Peyer's patch (tissue), 4 donors: ENCODE measurements at regions not wholly inside any gene's neighbourhood (a gene's known extent, or its start where the extent isn't known, plus 50 kb on each side); places are given as distances from the start of the nearest gene placed in this dataset.
A peak's percentile ranks its signal among the peaks of the same experiment; 100 is the strongest.

Experiments
- DNase-seq, 3 donors: peaks; one replicate each; pipeline ENCODE4 v3.0.0-alpha.2; 2017 to 2019
- H3K27ac ChIP-seq, 4 donors: fragments of 200-600 bp; sonication (generic); one replicate each; pipeline ENCODE4 v1.5.1; 2016 to 2019
- H3K27me3 ChIP-seq, 2 donors: fragments of 200-600 bp; sonication (generic); one replicate each; pipeline ENCODE4 v1.5.1; 2019
- H3K36me3 ChIP-seq, 3 donors: fragments of 200-600 bp; sonication (generic); one replicate each; pipeline ENCODE4 v1.5.1; 2016 to 2019
- H3K4me1 ChIP-seq, 4 donors: fragments of 200-600 bp; sonication (generic); one replicate each; pipeline ENCODE4 v1.5.1; 2016 to 2019
- H3K4me3 ChIP-seq, 4 donors: fragments of 200-600 bp; sonication (generic); 1 replicate in 3 of 4; 2 replicates in 1 of 4; pipeline ENCODE4 v1.5.1; 2016 to 2019; ENCODE audit warnings: mild to moderate bottlenecking in 1 of 4
- H3K9me3 ChIP-seq, 4 donors: fragments of 200-600 bp; sonication (generic); one replicate each; pipeline ENCODE4 v1.5.1; 2016 to 2019; ENCODE audit warnings: mild to moderate bottlenecking in 1 of 4
- POLR2A ChIP-seq, 2 donors: fragments of 450-650 bp; IDR thresholded peaks; one replicate each; pipeline ENCODE4 v1.5.1; 2017; ENCODE audit warnings: antibody characterized with exemption in 2 of 2, mild to moderate bottlenecking in 2 of 2, moderate library complexity in 2 of 2
- TF ChIP-seq, protein P1 (sequence below), 6 experiments: fragments of 450-650 bp in 4 of 6; fragments of 200-600 bp in 2 of 6; sonication (generic) in 1 of 6; IDR thresholded peaks; one replicate each; pipeline ENCODE4 v1.5.1; 2017 to 2019; ENCODE audit warnings: antibody characterized with exemption in 6 of 6, mild to moderate bottlenecking in 3 of 6, moderate library complexity in 1 of 6

DNA sequence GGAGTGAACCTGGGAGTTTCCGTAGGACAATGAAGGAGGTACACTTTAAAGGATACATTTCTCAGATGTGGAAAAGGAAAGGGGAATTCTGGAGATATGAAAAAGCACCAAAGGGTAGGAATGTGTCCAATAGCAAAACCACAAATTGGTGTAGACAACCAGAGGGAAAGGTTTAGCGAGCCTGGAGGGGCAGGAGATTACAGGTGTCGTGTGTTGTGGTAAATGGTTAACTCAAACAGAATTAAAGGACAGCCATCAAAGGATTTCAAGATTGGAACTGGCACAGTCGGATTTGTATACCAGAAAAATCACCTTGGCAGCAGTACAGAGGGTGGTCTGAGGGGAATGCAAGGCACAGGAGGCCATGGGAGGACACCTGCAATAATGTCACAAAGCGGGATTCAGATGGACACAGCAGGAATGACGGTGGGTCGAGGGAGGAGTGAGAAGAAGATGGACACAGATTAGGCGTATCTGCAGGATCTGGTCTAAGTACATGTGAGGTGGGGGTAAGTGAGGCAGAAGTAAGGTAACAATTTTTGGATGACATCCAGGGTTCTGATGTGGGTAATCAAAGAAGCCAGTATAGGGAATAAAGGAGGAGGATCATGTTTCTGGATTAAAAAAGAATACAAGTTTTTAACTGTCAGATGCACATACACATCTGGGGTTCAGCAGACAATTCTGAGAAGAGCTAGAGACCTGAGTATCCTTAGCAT, 361.6 kb downstream of the KLF12 start:
- no peak for DNase-seq
- Histone ChIP-seq H3K27ac (no peak overlapping the region), H3K4me1 (no peaks in the 10 kb centered on the region), H3K9me3 (no peaks in the 10 kb centered on the region), H3K27me3 (no peaks in the 10 kb centered on the region), H3K36me3 (no peaks in the 10 kb centered on the region), H3K4me3 (no peak overlapping the region)
- TF ChIP-seq POLR2A (IDR thresholded peaks at IDR 0.05) = no peak
- TF ChIP-seq, protein P1, sequence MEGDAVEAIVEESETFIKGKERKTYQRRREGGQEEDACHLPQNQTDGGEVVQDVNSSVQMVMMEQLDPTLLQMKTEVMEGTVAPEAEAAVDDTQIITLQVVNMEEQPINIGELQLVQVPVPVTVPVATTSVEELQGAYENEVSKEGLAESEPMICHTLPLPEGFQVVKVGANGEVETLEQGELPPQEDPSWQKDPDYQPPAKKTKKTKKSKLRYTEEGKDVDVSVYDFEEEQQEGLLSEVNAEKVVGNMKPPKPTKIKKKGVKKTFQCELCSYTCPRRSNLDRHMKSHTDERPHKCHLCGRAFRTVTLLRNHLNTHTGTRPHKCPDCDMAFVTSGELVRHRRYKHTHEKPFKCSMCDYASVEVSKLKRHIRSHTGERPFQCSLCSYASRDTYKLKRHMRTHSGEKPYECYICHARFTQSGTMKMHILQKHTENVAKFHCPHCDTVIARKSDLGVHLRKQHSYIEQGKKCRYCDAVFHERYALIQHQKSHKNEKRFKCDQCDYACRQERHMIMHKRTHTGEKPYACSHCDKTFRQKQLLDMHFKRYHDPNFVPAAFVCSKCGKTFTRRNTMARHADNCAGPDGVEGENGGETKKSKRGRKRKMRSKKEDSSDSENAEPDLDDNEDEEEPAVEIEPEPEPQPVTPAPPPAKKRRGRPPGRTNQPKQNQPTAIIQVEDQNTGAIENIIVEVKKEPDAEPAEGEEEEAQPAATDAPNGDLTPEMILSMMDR (IDR thresholded peaks at IDR 0.05) = no peak

DNA sequence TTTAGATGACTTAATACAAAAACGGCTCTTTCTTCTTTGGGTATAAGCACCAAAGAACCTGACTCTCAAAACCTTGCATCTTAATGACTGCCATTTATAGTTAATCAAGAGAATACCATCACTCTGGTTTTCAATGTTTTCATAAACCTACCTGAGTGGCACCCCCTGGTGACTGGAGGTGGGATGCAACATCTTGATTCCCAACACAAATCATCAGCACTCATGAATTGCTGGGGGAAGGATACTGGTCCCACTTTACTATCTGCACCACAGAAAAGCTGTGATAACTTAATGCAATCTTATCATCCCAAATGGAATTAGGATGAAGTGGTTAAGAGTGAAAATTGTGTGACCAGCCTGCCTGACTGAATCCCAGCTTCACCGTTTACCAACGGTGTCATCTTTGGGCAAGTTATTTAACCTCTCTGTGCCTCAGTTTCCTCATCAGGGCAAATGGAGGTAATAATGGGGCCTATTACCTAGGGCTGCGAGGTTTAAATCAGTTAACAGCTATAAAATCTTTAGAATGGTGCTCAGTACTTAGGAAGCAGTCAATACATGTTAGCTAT, 366.4 kb downstream of the KLF12 start:
- TF ChIP-seq, protein P1 (IDR thresholded peaks at IDR 0.05) = peak in 4 of 6 experiments; percentile 31 to 45 (median 34)
- TF ChIP-seq POLR2A (IDR thresholded peaks at IDR 0.05) = no peak
- DNase-seq = peak in 2 of 3 donors; percentile 39 to 51
- H3K4me3 ChIP-seq = no peak overlapping the region
- no peaks in the 10 kb centered on the region for H3K36me3 ChIP-seq
- peak overlapping the region in 2 of 4 donors; percentile 40 to 53 for H3K27ac ChIP-seq
- H3K9me3 ChIP-seq = no peaks in the 10 kb centered on the region
- H3K4me1 ChIP-seq = peaks cover 0 to 26% (median 4%) of the 10 kb centered on the region in 4 donors
- H3K27me3 ChIP-seq = no peaks in the 10 kb centered on the region

DNA sequence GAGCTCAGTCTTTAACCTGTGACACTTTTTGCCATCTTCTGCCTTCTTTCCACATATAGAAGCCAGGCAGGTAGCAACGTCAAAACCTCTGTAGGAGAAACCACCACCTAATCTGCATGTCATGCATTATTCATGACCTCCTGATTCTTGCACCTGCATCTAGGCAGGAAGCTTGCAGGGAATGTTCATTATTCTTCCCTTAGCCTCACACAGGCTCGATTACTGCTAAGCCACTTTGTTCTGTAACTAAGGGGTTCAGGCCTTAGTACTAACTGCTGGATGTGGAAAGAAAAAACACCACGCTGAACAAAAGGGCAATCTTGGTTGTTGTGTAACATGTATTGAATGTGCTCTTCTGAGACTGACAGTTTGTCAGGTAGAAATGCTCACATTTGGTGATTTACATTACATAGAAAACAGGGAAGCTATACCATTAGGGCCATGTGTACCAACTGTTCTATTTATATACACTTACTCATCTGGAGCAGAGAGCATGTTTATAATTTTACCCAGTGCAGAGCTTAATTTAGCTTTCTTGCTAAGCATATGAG, 366.9 kb downstream of the KLF12 start:
- no peaks in the 10 kb centered on the region for H3K9me3 ChIP-seq
- no peak for DNase-seq
- no peak overlapping the region for H3K4me3 ChIP-seq
- no peaks in the 10 kb centered on the region for H3K36me3 ChIP-seq
- H3K27ac ChIP-seq = peak overlapping the region in 2 of 4 donors; percentile 40 to 53
- TF ChIP-seq POLR2A (IDR thresholded peaks at IDR 0.05) = no peak
- TF ChIP-seq, protein P1 (IDR thresholded peaks at IDR 0.05) = no peak
- H3K27me3 ChIP-seq = no peaks in the 10 kb centered on the region
- peaks cover 0 to 26% (median 4%) of the 10 kb centered on the region in 4 donors for H3K4me1 ChIP-seq

DNA sequence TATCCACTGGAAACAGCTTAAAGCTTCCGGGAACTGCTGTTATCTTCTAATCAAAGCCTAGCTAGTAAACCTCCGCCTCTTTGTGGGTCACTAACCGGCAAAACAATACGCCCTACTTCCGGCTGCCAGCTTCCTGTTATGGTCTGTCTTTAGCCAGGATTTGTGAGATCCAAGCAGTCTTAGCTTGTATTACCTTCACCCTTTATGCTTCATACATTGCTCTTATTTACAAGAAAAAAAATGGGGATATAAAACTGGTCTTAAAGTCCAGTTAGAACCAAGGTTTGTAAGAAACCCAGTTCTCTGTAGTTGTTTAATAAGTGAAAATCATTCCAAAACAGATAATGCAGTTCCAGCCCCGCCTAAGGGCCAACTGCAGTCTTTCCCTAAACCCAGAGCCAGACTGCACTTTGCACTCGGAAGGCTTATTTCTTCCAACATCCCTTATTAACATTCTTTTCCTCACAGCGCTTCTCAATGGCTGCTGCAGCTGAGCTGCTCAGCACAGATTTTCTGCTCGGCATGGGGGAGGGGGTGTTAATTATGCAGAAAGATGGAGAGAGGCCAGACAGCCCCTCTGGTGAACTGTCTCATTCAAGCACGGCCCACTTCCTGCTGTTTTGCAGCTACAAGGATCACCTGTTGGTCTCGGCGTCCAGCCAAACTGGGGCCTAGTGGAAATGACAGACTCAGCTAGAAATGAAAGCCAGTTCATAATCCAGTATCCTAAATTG, 368.4 kb downstream of the KLF12 start:
- no peaks in the 10 kb centered on the region for H3K36me3 ChIP-seq
- TF ChIP-seq, protein P1 (IDR thresholded peaks at IDR 0.05) = no peak
- TF ChIP-seq POLR2A (IDR thresholded peaks at IDR 0.05) = no peak
- peaks cover 0 to 26% (median 4%) of the 10 kb centered on the region in 4 donors for H3K4me1 ChIP-seq
- DNase-seq = peak; percentile 68 to 89 (median 88)
- no peaks in the 10 kb centered on the region for H3K27me3 ChIP-seq
- H3K27ac ChIP-seq = peak overlapping the region; percentile 47 to 76 (median 58)
- H3K9me3 ChIP-seq = no peaks in the 10 kb centered on the region
- H3K4me3 ChIP-seq = peak overlapping the region in 2 of 4 donors; percentile 12 to 25

DNA sequence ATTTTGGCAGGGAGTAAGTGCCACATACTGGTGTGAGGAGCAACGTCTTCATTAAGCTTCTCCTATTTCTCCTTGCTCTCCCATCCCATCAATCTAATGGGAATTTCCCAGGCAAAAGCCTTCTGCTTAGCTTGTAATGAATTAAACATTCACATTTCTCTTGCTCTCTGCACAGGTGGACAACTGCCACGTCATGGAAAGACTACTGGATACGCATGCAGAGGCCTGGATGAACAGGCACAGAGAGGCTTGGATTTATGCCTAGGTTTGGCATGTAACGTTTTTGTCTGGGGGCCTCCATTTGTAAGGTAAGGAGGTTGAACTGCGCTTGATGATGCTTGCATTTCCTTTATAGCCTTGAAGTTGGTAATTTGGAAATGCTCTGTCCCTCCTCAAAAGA, 374.8 kb downstream of the KLF12 start:
- Histone ChIP-seq H3K27me3 (no peaks in the 10 kb centered on the region), H3K4me1 (no peaks in the 10 kb centered on the region), H3K4me3 (no peak overlapping the region)

More for the DNA sequence above, 374.8 kb downstream of the KLF12 start:
- DNase-seq = no peak
- H3K9me3 ChIP-seq = no peaks in the 10 kb centered on the region
- H3K36me3 ChIP-seq = no peaks in the 10 kb centered on the region
- no peak overlapping the region for H3K27ac ChIP-seq
- no peak for TF ChIP-seq POLR2A (IDR thresholded peaks at IDR 0.05)
- TF ChIP-seq, protein P1 (IDR thresholded peaks at IDR 0.05) = no peak
